ENCODE measurements at regions not wholly inside any gene's neighbourhood (a gene's known extent, or its start where the extent isn't known, plus 50 kb on each side); places are given as distances from the start of the nearest gene placed in this dataset.

DNA sequence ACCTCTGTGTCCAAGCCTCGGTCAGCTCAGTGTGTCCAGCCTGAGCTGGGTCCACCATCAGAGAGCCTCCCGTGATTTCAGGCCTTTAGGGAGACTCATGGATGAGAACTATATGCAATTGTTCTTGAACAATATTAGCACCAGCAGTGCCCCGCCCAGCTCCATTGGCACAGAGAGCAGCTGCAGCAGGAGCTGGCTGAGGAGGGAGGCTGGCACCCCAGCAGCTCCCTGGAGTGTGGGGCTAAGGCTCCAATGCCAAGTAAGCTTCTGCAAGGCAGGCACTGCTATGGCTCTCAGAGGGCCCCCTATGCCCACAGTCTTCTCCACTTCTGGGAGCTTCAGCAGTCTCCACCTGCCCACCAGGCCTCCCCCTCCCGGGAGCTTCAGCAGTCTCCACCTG lies 593.3 kb downstream of the MATN1 start:
- Histone ChIP-seq H3K4me1 (ENCODE audit: control insufficient read depth, low read length) (no peaks in the 10 kb centered on the region), H3K4me3 (ENCODE audit: low read length) (no peak overlapping the region), H3K27ac (ENCODE audit: low read depth, low read length) (no peak overlapping the region), H3K9me2 (replicated peaks; ENCODE audit: control insufficient read depth, low read length) (no peaks in the 10 kb centered on the region), H4K20me1 (ENCODE audit: control insufficient read depth, insufficient read depth, low read depth, low read length) (no peaks in the 10 kb centered on the region), H3K27me3 (ENCODE audit: control insufficient read depth, low read length) (no peaks in the 10 kb centered on the region), H3F3A (ENCODE audit: control insufficient read depth, insufficient read depth) (no peaks in the 10 kb centered on the region), H3K79me2 (ENCODE audit: control insufficient read depth, low read length) (no peaks in the 10 kb centered on the region), H3K4me2 (ENCODE audit: low read length) (no peak overlapping the region), H3K9me3 (ENCODE audit: control insufficient read depth, insufficient read depth, low read length) (no peaks in the 10 kb centered on the region), H3K36me3 (ENCODE audit: control insufficient read depth, low read length) (no peaks in the 10 kb centered on the region)
- no peak for TF ChIP-seq EZH2phosphoT487 (IDR thresholded peaks at IDR 0.05; ENCODE audit: borderline replicate concordance, low read length)
- TF ChIP-seq, protein P1, sequence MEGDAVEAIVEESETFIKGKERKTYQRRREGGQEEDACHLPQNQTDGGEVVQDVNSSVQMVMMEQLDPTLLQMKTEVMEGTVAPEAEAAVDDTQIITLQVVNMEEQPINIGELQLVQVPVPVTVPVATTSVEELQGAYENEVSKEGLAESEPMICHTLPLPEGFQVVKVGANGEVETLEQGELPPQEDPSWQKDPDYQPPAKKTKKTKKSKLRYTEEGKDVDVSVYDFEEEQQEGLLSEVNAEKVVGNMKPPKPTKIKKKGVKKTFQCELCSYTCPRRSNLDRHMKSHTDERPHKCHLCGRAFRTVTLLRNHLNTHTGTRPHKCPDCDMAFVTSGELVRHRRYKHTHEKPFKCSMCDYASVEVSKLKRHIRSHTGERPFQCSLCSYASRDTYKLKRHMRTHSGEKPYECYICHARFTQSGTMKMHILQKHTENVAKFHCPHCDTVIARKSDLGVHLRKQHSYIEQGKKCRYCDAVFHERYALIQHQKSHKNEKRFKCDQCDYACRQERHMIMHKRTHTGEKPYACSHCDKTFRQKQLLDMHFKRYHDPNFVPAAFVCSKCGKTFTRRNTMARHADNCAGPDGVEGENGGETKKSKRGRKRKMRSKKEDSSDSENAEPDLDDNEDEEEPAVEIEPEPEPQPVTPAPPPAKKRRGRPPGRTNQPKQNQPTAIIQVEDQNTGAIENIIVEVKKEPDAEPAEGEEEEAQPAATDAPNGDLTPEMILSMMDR (IDR thresholded peaks at IDR 0.05; ENCODE audit: low read depth, low read length, poor library complexity, severe bottlenecking) = no peak

DNA sequence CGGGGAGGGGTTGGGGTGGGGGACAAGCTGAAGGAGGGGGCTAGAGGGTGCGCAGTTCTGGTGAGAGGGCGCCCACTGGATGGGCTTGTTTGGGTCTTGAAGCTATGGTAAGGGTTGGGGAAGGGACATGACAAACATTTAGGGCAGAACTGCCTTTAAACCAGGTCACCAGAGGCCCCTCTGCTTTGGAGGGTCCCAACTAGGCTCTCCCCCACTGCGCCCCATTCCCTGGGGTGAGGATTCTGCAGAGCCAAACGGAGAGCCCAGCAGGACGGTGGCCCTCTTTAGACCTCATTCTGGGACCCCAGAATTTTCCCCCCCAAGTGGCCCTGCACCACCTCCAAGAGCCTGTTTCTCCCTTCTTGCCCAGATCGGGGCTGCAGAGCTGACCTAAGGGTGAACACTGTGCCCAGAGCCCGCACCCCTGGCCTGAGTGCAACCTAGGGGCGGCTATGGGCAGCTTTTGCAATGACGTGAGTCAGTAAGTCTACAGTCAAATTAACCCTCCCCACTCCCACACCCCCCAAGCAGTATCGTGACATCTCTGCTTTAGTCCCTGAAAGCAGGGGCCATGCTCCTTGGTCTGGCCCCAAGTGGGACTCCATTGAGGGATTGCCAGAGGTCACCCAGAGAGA lies 593.8 kb downstream of the MATN1 start:
- Histone ChIP-seq H3K4me1 (ENCODE audit: control insufficient read depth, low read length) (no peaks in the 10 kb centered on the region), H3K79me2 (ENCODE audit: control insufficient read depth, low read length) (no peaks in the 10 kb centered on the region), H3K9me3 (ENCODE audit: control insufficient read depth, insufficient read depth, low read length) (no peaks in the 10 kb centered on the region), H3K4me3 (ENCODE audit: low read length) (no peak overlapping the region), H3K27ac (ENCODE audit: low read depth, low read length) (no peak overlapping the region), H4K20me1 (ENCODE audit: control insufficient read depth, insufficient read depth, low read depth, low read length) (no peaks in the 10 kb centered on the region), H3K36me3 (ENCODE audit: control insufficient read depth, low read length) (no peaks in the 10 kb centered on the region), H3F3A (ENCODE audit: control insufficient read depth, insufficient read depth) (no peaks in the 10 kb centered on the region), H3K4me2 (ENCODE audit: low read length) (no peak overlapping the region), H3K27me3 (ENCODE audit: control insufficient read depth, low read length) (no peaks in the 10 kb centered on the region), H3K9me2 (replicated peaks; ENCODE audit: control insufficient read depth, low read length) (no peaks in the 10 kb centered on the region)
- TF ChIP-seq, protein P1 (IDR thresholded peaks at IDR 0.05; ENCODE audit: low read depth, low read length, poor library complexity, severe bottlenecking) = no peak
- no peak for TF ChIP-seq EZH2phosphoT487 (IDR thresholded peaks at IDR 0.05; ENCODE audit: borderline replicate concordance, low read length)

DNA sequence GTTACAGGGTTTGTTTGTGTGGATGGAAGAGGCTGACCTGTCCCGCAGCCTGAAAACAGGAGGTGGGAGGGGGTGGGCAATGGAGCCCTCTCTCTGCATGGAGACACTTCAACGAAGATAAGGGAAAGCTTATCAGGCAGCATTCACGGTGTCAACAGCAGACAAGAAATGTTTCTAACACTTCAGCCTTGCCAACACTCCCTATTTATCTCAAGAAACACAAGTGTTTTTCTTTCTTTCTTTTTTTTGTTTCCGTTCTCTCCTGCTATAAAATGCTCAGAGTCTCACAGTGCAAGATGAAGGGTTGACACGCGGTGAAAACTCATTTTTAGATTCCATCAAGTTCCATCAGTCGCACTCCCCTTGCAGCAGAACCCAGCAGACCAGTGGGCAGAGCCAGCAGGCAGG lies 594.4 kb downstream of the MATN1 start:
- no peaks in the 10 kb centered on the region for H3F3A ChIP-seq (ENCODE audit: control insufficient read depth, insufficient read depth)
- H3K4me2 ChIP-seq (ENCODE audit: low read length) = no peak overlapping the region
- no peaks in the 10 kb centered on the region for H4K20me1 ChIP-seq (ENCODE audit: control insufficient read depth, insufficient read depth, low read depth, low read length)
- no peaks in the 10 kb centered on the region for H3K36me3 ChIP-seq (ENCODE audit: control insufficient read depth, low read length)
- TF ChIP-seq, protein P1 (IDR thresholded peaks at IDR 0.05; ENCODE audit: low read depth, low read length, poor library complexity, severe bottlenecking) = no peak
- no peak for TF ChIP-seq EZH2phosphoT487 (IDR thresholded peaks at IDR 0.05; ENCODE audit: borderline replicate concordance, low read length)
- no peaks in the 10 kb centered on the region for H3K79me2 ChIP-seq (ENCODE audit: control insufficient read depth, low read length)
- H3K4me1 ChIP-seq (ENCODE audit: control insufficient read depth, low read length) = no peaks in the 10 kb centered on the region
- H3K4me3 ChIP-seq (ENCODE audit: low read length) = no peak overlapping the region
- H3K27me3 ChIP-seq (ENCODE audit: control insufficient read depth, low read length) = no peaks in the 10 kb centered on the region
- no peaks in the 10 kb centered on the region for H3K9me3 ChIP-seq (ENCODE audit: control insufficient read depth, insufficient read depth, low read length)
- no peaks in the 10 kb centered on the region for H3K9me2 ChIP-seq (replicated peaks; ENCODE audit: control insufficient read depth, low read length)
- no peak overlapping the region for H3K27ac ChIP-seq (ENCODE audit: low read depth, low read length)
